ENCODE measurements at regions not wholly inside any gene's neighbourhood (a gene's known extent, or its start where the extent isn't known, plus 50 kb on each side); places are given as distances from the start of the nearest gene placed in this dataset.

DNA sequence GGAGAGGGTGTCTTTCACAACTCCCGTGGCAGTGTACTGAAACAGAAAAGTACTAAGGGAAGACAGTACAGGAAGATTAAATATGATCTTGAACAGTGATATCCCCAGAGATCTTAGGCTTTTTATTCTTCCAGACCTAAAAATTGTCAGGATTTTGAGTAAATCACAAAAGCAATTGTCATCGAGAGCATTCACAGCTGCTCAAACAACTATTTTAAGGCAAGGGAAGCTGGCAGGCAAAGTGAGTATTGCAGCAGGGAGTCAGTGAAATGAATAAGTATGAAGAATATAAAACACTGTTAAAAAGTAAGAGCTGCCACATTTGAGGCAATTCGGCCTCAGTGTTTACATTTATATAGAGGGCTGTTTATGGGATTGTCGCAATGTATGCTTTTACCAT, 479.0 kb downstream of the CAAP1 start:
- no peak for DNase-seq
- H3K4me3 Mint-ChIP-seq: no peak overlapping the region

DNA sequence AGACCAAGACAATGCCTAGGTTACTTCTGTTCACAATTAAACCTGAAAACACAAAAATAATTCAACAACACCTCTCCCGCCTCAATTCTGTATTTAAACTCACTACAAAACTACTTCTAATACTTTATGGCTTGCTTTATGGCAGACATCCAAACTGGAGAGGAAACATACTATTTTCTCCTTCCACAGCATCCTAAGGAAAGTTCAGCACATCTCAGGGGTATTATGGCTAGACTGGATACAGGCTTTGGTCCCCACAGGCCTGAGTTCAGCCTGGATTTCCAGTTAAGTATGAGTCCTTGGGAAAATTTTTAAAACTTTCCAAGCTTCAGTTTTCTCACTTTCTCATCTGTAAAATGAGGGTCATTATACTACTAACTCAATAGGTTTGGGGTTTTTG, 480.2 kb downstream of the CAAP1 start:
- no peaks in the 10 kb centered on the region for H3K27me3 Mint-ChIP-seq
- ATAC-seq (ENCODE audit: low read depth in 2 of 2) (no peak), DNase-seq (no peak)
- H3K27ac ChIP-seq (ENCODE audit: insufficient read depth, low read length, poor library complexity, severe bottlenecking): no peak overlapping the region
- H3K9me3 Mint-ChIP-seq: peaks cover 2 to 11% (median 7%) of the 10 kb centered on the region in 7 donors
- no peaks in the 10 kb centered on the region for H3K36me3 ChIP-seq (ENCODE audit: control insufficient read depth, insufficient read depth, low read length)
- no peak overlapping the region for H3K27ac Mint-ChIP-seq
- H3K4me3 Mint-ChIP-seq: no peak overlapping the region
- no peaks in the 10 kb centered on the region for H3K27me3 ChIP-seq (ENCODE audit: control insufficient read depth, insufficient read depth, low read length)
- H3K4me1 ChIP-seq (ENCODE audit: control insufficient read depth, insufficient read depth, low read length, poor library complexity, severe bottlenecking): no peaks in the 10 kb centered on the region
- H3K4me3 ChIP-seq (ENCODE audit: low read depth, low read length): no peak overlapping the region
- H3K4me1 Mint-ChIP-seq: no peaks in the 10 kb centered on the region
- H3K36me3 Mint-ChIP-seq: no peaks in the 10 kb centered on the region
- H3K9me3 ChIP-seq (ENCODE audit: control insufficient read depth in 2 of 2, low read length in 2 of 2): no peaks in the 10 kb centered on the region

More for the DNA sequence above, 479.0 kb downstream of the CAAP1 start:
- no peaks in the 10 kb centered on the region for H3K4me1 ChIP-seq (ENCODE audit: control insufficient read depth, insufficient read depth, low read length, poor library complexity, severe bottlenecking)
- no peaks in the 10 kb centered on the region for H3K27me3 Mint-ChIP-seq
- H3K27ac Mint-ChIP-seq: no peak overlapping the region
- H3K36me3 ChIP-seq (ENCODE audit: control insufficient read depth, insufficient read depth, low read length): no peaks in the 10 kb centered on the region
- H3K27me3 ChIP-seq (ENCODE audit: control insufficient read depth, insufficient read depth, low read length): no peaks in the 10 kb centered on the region
- no peak overlapping the region for H3K4me3 ChIP-seq (ENCODE audit: low read depth, low read length)
- H3K9me3 ChIP-seq (ENCODE audit: control insufficient read depth in 2 of 2, low read length in 2 of 2): no peaks in the 10 kb centered on the region
- ATAC-seq (ENCODE audit: low read depth in 2 of 2): no peak
- H3K27ac ChIP-seq (ENCODE audit: insufficient read depth, low read length, poor library complexity, severe bottlenecking): no peak overlapping the region
- H3K36me3 Mint-ChIP-seq: no peaks in the 10 kb centered on the region
- peaks cover 2 to 10% (median 4%) of the 10 kb centered on the region in 7 donors for H3K9me3 Mint-ChIP-seq
- H3K4me1 Mint-ChIP-seq: no peaks in the 10 kb centered on the region

DNA sequence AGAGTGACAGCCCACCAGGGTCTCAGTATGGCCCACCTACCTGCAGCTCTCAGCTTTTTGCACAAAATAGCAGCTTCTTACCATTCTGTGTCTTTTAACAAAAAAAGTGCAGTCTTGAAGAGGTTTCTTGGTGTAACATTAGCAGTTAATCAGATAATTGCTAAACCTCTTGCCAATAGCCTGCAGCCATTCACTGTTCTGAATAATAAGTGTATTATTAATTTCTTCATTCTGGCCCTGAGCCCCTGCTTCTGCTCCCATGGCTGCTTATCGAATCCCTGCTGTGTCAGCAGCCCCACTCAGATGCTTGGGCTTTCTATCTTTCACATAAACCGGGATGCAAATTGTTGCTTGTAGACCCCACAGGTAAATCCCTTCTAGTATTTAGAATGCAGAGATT, 485.9 kb downstream of the CAAP1 start:
- Histone ChIP-seq H3K36me3 (ENCODE audit: control insufficient read depth, insufficient read depth, low read length) (no peaks in the 10 kb centered on the region), H3K4me1 (ENCODE audit: control insufficient read depth, insufficient read depth, low read length, poor library complexity, severe bottlenecking) (no peaks in the 10 kb centered on the region), H3K27ac (ENCODE audit: insufficient read depth, low read length, poor library complexity, severe bottlenecking) (no peak overlapping the region), H3K4me3 (ENCODE audit: low read depth, low read length) (no peak overlapping the region), H3K9me3 (ENCODE audit: control insufficient read depth in 2 of 2, low read length in 2 of 2) (no peaks in the 10 kb centered on the region), H3K27me3 (ENCODE audit: control insufficient read depth, insufficient read depth, low read length) (no peaks in the 10 kb centered on the region)
- ATAC-seq (ENCODE audit: low read depth in 2 of 2) (no peak), DNase-seq (no peak)
- no peaks in the 10 kb centered on the region for H3K36me3 Mint-ChIP-seq
- H3K9me3 Mint-ChIP-seq: peaks cover 2 to 15% (median 10%) of the 10 kb centered on the region in 7 donors
- H3K4me1 Mint-ChIP-seq: no peaks in the 10 kb centered on the region
- no peak overlapping the region for H3K27ac Mint-ChIP-seq
- H3K27me3 Mint-ChIP-seq: no peaks in the 10 kb centered on the region
- no peak overlapping the region for H3K4me3 Mint-ChIP-seq

DNA sequence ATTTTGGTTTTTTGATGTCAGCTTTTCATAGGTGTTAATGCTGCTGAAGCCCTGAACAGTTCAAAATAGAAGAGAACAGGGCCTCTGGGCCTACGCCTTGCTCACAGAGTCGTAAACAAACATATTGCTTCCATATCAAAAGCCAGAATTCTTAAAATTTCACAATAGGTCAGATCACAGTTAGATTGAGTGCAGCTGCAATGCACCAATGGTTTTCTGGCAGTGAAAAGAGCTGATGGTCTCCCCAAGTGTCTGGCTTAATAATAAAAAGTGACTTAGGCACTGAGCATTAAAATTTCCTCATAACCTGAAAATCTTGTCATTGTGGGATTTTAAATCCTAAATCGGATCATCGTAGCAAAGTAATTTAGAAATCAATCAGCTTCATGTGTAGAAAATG, 493.0 kb downstream of the CAAP1 start:
- H3K27ac Mint-ChIP-seq: no peak overlapping the region
- peaks cover 0 to 10% (median 7%) of the 10 kb centered on the region in 7 donors for H3K9me3 Mint-ChIP-seq
- H3K36me3 Mint-ChIP-seq: no peaks in the 10 kb centered on the region
- H3K4me1 ChIP-seq (ENCODE audit: control insufficient read depth, insufficient read depth, low read length, poor library complexity, severe bottlenecking): no peaks in the 10 kb centered on the region
- no peaks in the 10 kb centered on the region for H3K4me1 Mint-ChIP-seq
- no peak overlapping the region for H3K4me3 ChIP-seq (ENCODE audit: low read depth, low read length)
- no peaks in the 10 kb centered on the region for H3K27me3 Mint-ChIP-seq
- no peaks in the 10 kb centered on the region for H3K27me3 ChIP-seq (ENCODE audit: control insufficient read depth, insufficient read depth, low read length)
- no peaks in the 10 kb centered on the region for H3K9me3 ChIP-seq (ENCODE audit: control insufficient read depth in 2 of 2, low read length in 2 of 2)
- DNase-seq (no peak), ATAC-seq (ENCODE audit: low read depth in 2 of 2) (no peak)
- no peak overlapping the region for H3K4me3 Mint-ChIP-seq
- no peak overlapping the region for H3K27ac ChIP-seq (ENCODE audit: insufficient read depth, low read length, poor library complexity, severe bottlenecking)
- no peaks in the 10 kb centered on the region for H3K36me3 ChIP-seq (ENCODE audit: control insufficient read depth, insufficient read depth, low read length)

DNA sequence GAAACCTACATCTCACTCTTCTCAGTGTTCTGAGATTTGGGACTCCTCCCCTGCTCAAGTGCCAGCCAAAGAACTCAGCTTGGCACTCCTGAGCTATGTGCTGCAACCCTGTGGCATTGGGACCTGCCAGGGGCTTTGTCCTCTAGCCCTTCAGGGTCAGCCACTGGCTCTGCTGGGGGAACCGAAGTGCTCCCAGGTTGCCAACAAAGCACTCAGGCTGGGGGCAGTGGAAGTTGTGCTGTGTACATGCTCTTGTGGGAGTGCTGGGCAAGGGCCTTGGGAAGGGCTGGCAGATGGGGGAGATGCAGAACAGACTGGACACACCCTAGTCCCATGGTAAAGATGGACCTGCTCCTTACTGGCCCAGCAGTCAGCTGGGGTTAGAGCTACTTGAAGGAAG, 498.6 kb downstream of the CAAP1 start:
- H3K27ac ChIP-seq (ENCODE audit: insufficient read depth, low read length, poor library complexity, severe bottlenecking): no peak overlapping the region
- H3K27me3 Mint-ChIP-seq: no peaks in the 10 kb centered on the region
- H3K4me3 ChIP-seq (ENCODE audit: low read depth, low read length): no peak overlapping the region
- H3K36me3 ChIP-seq (ENCODE audit: control insufficient read depth, insufficient read depth, low read length): no peaks in the 10 kb centered on the region
- H3K4me3 Mint-ChIP-seq: no peak overlapping the region
- H3K4me1 Mint-ChIP-seq: no peaks in the 10 kb centered on the region
- DNase-seq (no peak), ATAC-seq (ENCODE audit: low read depth in 2 of 2) (no peak)
- no peaks in the 10 kb centered on the region for H3K36me3 Mint-ChIP-seq
- no peaks in the 10 kb centered on the region for H3K4me1 ChIP-seq (ENCODE audit: control insufficient read depth, insufficient read depth, low read length, poor library complexity, severe bottlenecking)
- H3K27ac Mint-ChIP-seq: no peak overlapping the region
- H3K9me3 Mint-ChIP-seq: peaks cover 0 to 29% (median 9%) of the 10 kb centered on the region in 7 donors
- H3K27me3 ChIP-seq (ENCODE audit: control insufficient read depth, insufficient read depth, low read length): no peaks in the 10 kb centered on the region
- H3K9me3 ChIP-seq (ENCODE audit: control insufficient read depth in 2 of 2, low read length in 2 of 2): no peaks in the 10 kb centered on the region

DNA sequence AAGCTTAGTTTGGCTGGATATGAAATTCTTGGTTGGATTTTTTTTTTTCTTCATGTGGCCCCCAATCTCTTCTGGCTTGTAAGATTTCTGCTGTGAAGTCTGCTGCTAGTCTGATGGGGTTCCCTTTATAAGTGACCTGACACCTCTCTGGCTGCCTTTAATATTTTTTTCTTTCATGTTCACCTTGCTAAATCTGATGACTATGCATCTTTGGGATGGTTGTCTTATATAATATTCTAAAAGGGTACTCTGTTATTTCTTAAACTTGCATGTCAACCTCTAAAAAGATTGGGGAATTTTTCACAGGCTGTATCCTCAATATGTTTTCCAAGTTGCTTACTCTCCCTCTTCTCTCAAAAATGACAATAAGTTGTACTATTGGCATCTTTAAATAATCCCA, 500.0 kb downstream of the CAAP1 start:
- no peak overlapping the region for H3K27ac Mint-ChIP-seq
- H3K9me3 ChIP-seq (ENCODE audit: control insufficient read depth in 2 of 2, low read length in 2 of 2): no peaks in the 10 kb centered on the region
- H3K4me1 Mint-ChIP-seq: no peaks in the 10 kb centered on the region
- peaks cover 0 to 22% (median 9%) of the 10 kb centered on the region in 7 donors for H3K9me3 Mint-ChIP-seq
- H3K27me3 ChIP-seq (ENCODE audit: control insufficient read depth, insufficient read depth, low read length): no peaks in the 10 kb centered on the region
- ATAC-seq (ENCODE audit: low read depth in 2 of 2) (no peak), DNase-seq (no peak)
- no peaks in the 10 kb centered on the region for H3K27me3 Mint-ChIP-seq
- no peak overlapping the region for H3K4me3 Mint-ChIP-seq
- no peaks in the 10 kb centered on the region for H3K36me3 Mint-ChIP-seq
- H3K4me1 ChIP-seq (ENCODE audit: control insufficient read depth, insufficient read depth, low read length, poor library complexity, severe bottlenecking): no peaks in the 10 kb centered on the region
- no peaks in the 10 kb centered on the region for H3K36me3 ChIP-seq (ENCODE audit: control insufficient read depth, insufficient read depth, low read length)
- no peak overlapping the region for H3K27ac ChIP-seq (ENCODE audit: insufficient read depth, low read length, poor library complexity, severe bottlenecking)
- no peak overlapping the region for H3K4me3 ChIP-seq (ENCODE audit: low read depth, low read length)

DNA sequence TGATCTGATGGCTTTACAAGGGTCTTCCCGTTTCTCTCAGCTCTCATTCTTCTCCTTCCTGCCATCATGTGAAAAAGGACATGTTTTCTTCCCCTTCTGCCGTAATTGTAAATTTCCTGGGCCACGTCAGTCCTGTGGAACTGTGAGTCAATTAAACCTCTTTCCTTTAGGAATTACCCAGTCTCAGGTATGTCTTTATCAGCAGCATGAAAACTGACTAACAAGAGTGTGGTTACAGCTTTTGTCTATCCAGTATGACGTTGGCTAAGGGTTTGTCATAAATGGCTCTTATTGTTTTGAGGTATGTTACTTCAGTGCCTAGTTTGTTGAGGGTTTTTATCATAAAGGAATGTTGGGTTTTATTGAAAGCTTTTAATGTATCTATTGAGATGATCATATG, 501.6 kb downstream of the CAAP1 start:
- Histone ChIP-seq H3K27ac (ENCODE audit: insufficient read depth, low read length, poor library complexity, severe bottlenecking) (no peak overlapping the region), H3K4me3 (ENCODE audit: low read depth, low read length) (no peak overlapping the region), H3K36me3 (ENCODE audit: control insufficient read depth, insufficient read depth, low read length) (no peaks in the 10 kb centered on the region), H3K27me3 (ENCODE audit: control insufficient read depth, insufficient read depth, low read length) (no peaks in the 10 kb centered on the region), H3K4me1 (ENCODE audit: control insufficient read depth, insufficient read depth, low read length, poor library complexity, severe bottlenecking) (no peaks in the 10 kb centered on the region), H3K9me3 (ENCODE audit: control insufficient read depth in 2 of 2, low read length in 2 of 2) (no peaks in the 10 kb centered on the region)
- no peaks in the 10 kb centered on the region for H3K27me3 Mint-ChIP-seq
- no peaks in the 10 kb centered on the region for H3K4me1 Mint-ChIP-seq
- ATAC-seq (ENCODE audit: low read depth in 2 of 2) (no peak), DNase-seq (no peak)
- no peak overlapping the region for H3K4me3 Mint-ChIP-seq
- no peaks in the 10 kb centered on the region for H3K36me3 Mint-ChIP-seq
- peaks cover 0 to 25% (median 9%) of the 10 kb centered on the region in 7 donors for H3K9me3 Mint-ChIP-seq
- H3K27ac Mint-ChIP-seq: no peak overlapping the region

DNA sequence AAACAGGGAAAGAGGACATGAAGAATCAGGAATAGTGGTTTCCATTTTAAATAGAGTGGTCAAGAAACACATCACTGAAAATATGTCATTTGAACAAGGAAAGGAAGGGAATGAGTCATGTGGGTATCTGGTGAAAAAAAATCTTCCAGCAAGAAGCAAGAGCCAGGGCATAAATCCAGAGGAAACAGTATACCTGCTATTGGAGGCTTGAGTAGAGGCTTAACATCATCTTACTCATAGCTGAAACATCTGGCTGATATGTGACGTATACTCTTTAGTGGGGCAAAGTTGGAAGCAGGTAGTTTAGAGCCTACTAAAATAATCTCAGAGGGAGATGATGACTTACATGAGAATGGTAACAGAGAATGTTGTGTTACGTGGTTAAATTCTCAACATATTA, 517.2 kb downstream of the CAAP1 start:
- H3K27ac Mint-ChIP-seq: no peak overlapping the region
- H3K36me3 Mint-ChIP-seq: no peaks in the 10 kb centered on the region
- no peak overlapping the region for H3K4me3 ChIP-seq (ENCODE audit: low read depth, low read length)
- H3K4me1 ChIP-seq (ENCODE audit: control insufficient read depth, insufficient read depth, low read length, poor library complexity, severe bottlenecking): no peaks in the 10 kb centered on the region
- H3K27me3 ChIP-seq (ENCODE audit: control insufficient read depth, insufficient read depth, low read length): no peaks in the 10 kb centered on the region
- ATAC-seq (ENCODE audit: low read depth in 2 of 2): no peak
- H3K27ac ChIP-seq (ENCODE audit: insufficient read depth, low read length, poor library complexity, severe bottlenecking): no peak overlapping the region
- H3K4me3 Mint-ChIP-seq: no peak overlapping the region
- DNase-seq: no peak
- H3K9me3 ChIP-seq (ENCODE audit: control insufficient read depth in 2 of 2, low read length in 2 of 2): no peaks in the 10 kb centered on the region
- H3K9me3 Mint-ChIP-seq: peaks cover 0 to 11% (median 5%) of the 10 kb centered on the region in 7 donors
- no peaks in the 10 kb centered on the region for H3K4me1 Mint-ChIP-seq
- no peaks in the 10 kb centered on the region for H3K27me3 Mint-ChIP-seq
- H3K36me3 ChIP-seq (ENCODE audit: control insufficient read depth, insufficient read depth, low read length): no peaks in the 10 kb centered on the region
